Keratinocyte (primary cell): ENCODE measurements at regions not wholly inside any gene's neighbourhood (a gene's known extent, or its start where the extent isn't known, plus 50 kb on each side); places are given as distances from the start of the nearest gene placed in this dataset.

ENCODE experiments used
- DNase-seq: peaks from one replicate; pipeline ENCODE4 v3.0.0-alpha.2; 2011; ENCODE audit warnings: low read depth, missing footprints, low spot score
- FAIRE-seq: peaks from 2 replicates; lab custom pipeline; 2011; peaks lifted over from hg19 to GRCh38; lab: Jason Lieb, UNC
- H2AFZ ChIP-seq: 2 replicates; pipeline ENCODE4 v1.6.0; 2012; ENCODE audit warnings: low read length, control low read depth, inconsistent platforms; ENCODE audit not compliant: control insufficient read depth
- H3K27ac ChIP-seq: 2 replicates; pipeline ENCODE4 v1.5.1; 2011; ENCODE audit warnings: low read length; ENCODE audit not compliant: control insufficient read depth, insufficient read depth
- H3K27me3 ChIP-seq: 3 replicates; pipeline ENCODE4 v1.6.0; 2011; ENCODE audit warnings: low read length; ENCODE audit not compliant: control insufficient read depth, insufficient read depth; ENCODE audit errors: extremely low read depth
- H3K36me3 ChIP-seq, 2 experiments: 2 replicates in 1 of 2; 3 replicates in 1 of 2; pipeline ENCODE4 v1.5.1; 2011; ENCODE audit warnings: low read length in 2 of 2, mild to moderate bottlenecking in 1 of 2; ENCODE audit not compliant: control insufficient read depth in 2 of 2, insufficient read depth in 2 of 2; ENCODE audit errors: extremely low read depth in 1 of 2
- H3K4me1 ChIP-seq: 3 replicates; pipeline ENCODE4 v1.5.1; 2011; ENCODE audit warnings: low read length; ENCODE audit not compliant: control insufficient read depth, insufficient read depth; ENCODE audit errors: extremely low read depth
- H3K4me2 ChIP-seq: 3 replicates; pipeline ENCODE4 v1.6.0; 2011; ENCODE audit warnings: low read depth, low read length; ENCODE audit not compliant: control insufficient read depth, insufficient read depth; ENCODE audit errors: extremely low read depth
- H3K4me3 ChIP-seq, 3 experiments: fragments of 200-600 bp in 1 of 3; sonication (generic) in 1 of 3; 2 replicates in 2 of 3; 3 replicates in 1 of 3; pipeline ENCODE4 v1.5.1; 2011 to 2016; ENCODE audit warnings: low read length in 3 of 3, mild to moderate bottlenecking in 3 of 3, control low read depth in 2 of 3, inconsistent platforms in 1 of 3, low read depth in 1 of 3, mixed read lengths in 1 of 3, mixed run types in 1 of 3, moderate library complexity in 1 of 3; ENCODE audit not compliant: control insufficient read depth in 2 of 3, insufficient read depth in 2 of 3; ENCODE audit errors: extremely low read depth in 1 of 3
- H3K79me2 ChIP-seq: 2 replicates; pipeline ENCODE4 v1.6.0; 2012; ENCODE audit warnings: low read length; ENCODE audit not compliant: control insufficient read depth, insufficient read depth
- H3K9ac ChIP-seq: 3 replicates; pipeline ENCODE4 v1.6.0; 2011; ENCODE audit warnings: low read length; ENCODE audit not compliant: control insufficient read depth, insufficient read depth; ENCODE audit errors: extremely low read depth
- H3K9me1 ChIP-seq: 3 replicates; pipeline ENCODE4 v1.6.0; 2011; ENCODE audit warnings: low read length; ENCODE audit not compliant: control insufficient read depth, insufficient read depth; ENCODE audit errors: extremely low read depth
- H3K9me3 ChIP-seq: 2 replicates; pipeline ENCODE4 v1.5.1; 2012; ENCODE audit warnings: low read depth, low read length; ENCODE audit not compliant: control insufficient read depth
- H4K20me1 ChIP-seq: 3 replicates; pipeline ENCODE4 v1.6.0; 2011; ENCODE audit warnings: low read length; ENCODE audit not compliant: control insufficient read depth, insufficient read depth; ENCODE audit errors: extremely low read depth
- CTCF ChIP-seq, 3 experiments: IDR thresholded peaks in 1 of 3; conservative IDR thresholded peaks in 1 of 3; optimal IDR thresholded peaks in 1 of 3; 2 replicates in 2 of 3; 3 replicates in 1 of 3; pipeline versions ENCODE3 to v1.5.1; 2011; ENCODE audit warnings: low read length in 3 of 3, mild to moderate bottlenecking in 3 of 3, moderate library complexity in 2 of 3, control low read depth in 1 of 3, inconsistent platforms in 1 of 3; ENCODE audit not compliant: insufficient read depth in 2 of 3; ENCODE audit errors: extremely low read depth in 1 of 3
- EZH2 ChIP-seq: IDR thresholded peaks from one replicate; pipeline ENCODE4 v1.6.1; 2012; ENCODE audit warnings: inconsistent platforms, mild to moderate bottlenecking, low read length, moderate library complexity
- dilution Hi-C: fragments of 300-500 bp; cut with MboI; formaldehyde crosslinking; loops from one replicate; pipeline ENCODE4 v1.7.0; 2020; ENCODE audit warnings: low sequenced_read_pairs; ENCODE audit not compliant: extremely low pct_ligation_motif_present

GRCh38 chr12:80000831-80001230, 65.9 kb upstream of the PPP1R12A start:
- TF ChIP-seq CTCF (optimal IDR thresholded peaks at IDR 0.05 in 1 of 3, IDR thresholded peaks at IDR 0.05 in 1 of 3, conservative IDR thresholded peaks at IDR 0.05 in 1 of 3; ENCODE audit: extremely low read depth in 1 of 3, insufficient read depth in 2 of 3, low read length in 3 of 3), result no peak
- TF ChIP-seq EZH2, result no peak
- no peak overlapping the region for H3K4me2 ChIP-seq
- no peak overlapping the region for H3K9ac ChIP-seq
- peaks cover 12% of the 10 kb centered on the region for H3K4me1 ChIP-seq
- H3K36me3 ChIP-seq, result no peaks in the 10 kb centered on the region
- no peaks in the 10 kb centered on the region for H3K9me1 ChIP-seq
- no peaks in the 10 kb centered on the region for H3K27me3 ChIP-seq
- H3K9me3 ChIP-seq, result no peaks in the 10 kb centered on the region
- H3K79me2 ChIP-seq, result no peaks in the 10 kb centered on the region
- dilution Hi-C loops, result no loop called here
- FAIRE-seq (no peak), DNase-seq (no peak)
- H2AFZ ChIP-seq, result no peak overlapping the region
- no peak overlapping the region for H3K4me3 ChIP-seq
- no peaks in the 10 kb centered on the region for H4K20me1 ChIP-seq
- no peak overlapping the region for H3K27ac ChIP-seq

GRCh38 chr12:79998554-79998953, 63.7 kb upstream of the PPP1R12A start:
- H3K4me3 ChIP-seq, result no peak overlapping the region

More at GRCh38 chr12:79998554-79998953, 63.7 kb upstream of the PPP1R12A start:
- Histone ChIP-seq H3K9me3 (no peaks in the 10 kb centered on the region), H3K9ac (no peak overlapping the region), H3K9me1 (no peaks in the 10 kb centered on the region), H4K20me1 (no peaks in the 10 kb centered on the region), H3K4me1 (peaks cover 12% of the 10 kb centered on the region), H2AFZ (no peak overlapping the region), H3K4me2 (no peak overlapping the region), H3K27ac (no peak overlapping the region), H3K79me2 (no peaks in the 10 kb centered on the region), H3K36me3 (no peaks in the 10 kb centered on the region), H3K27me3 (no peaks in the 10 kb centered on the region)
- dilution Hi-C loops, result no loop called here
- no peak for TF ChIP-seq EZH2
- no peak for TF ChIP-seq CTCF (optimal IDR thresholded peaks at IDR 0.05 in 1 of 3, IDR thresholded peaks at IDR 0.05 in 1 of 3, conservative IDR thresholded peaks at IDR 0.05 in 1 of 3; ENCODE audit: extremely low read depth in 1 of 3, insufficient read depth in 2 of 3, low read length in 3 of 3)
- DNase-seq, result no peak
- no peak for FAIRE-seq
